NCI-H1436 treated with DMSO at 0.1 percent for 48 hours (cell line): ENCODE measurements at regions not wholly inside any gene's neighbourhood (a gene's known extent, or its start where the extent isn't known, plus 50 kb on each side); places are given as distances from the start of the nearest gene placed in this dataset.
"Not testable (repeated sequence)": the region's sequence is repeated elsewhere in the genome, so short reads cannot be mapped to it uniquely, and the experiment has no call there.

ENCODE experiments used
- DNase-seq: peaks from one replicate; lab custom pipeline; 2025; lab: John Stamatoyannopoulos, UW

GRCh38 chr3:157920822-157921700 is 185.2 kb downstream of the SHOX2 start:
- DNase-seq: peak; percentile 93

GRCh38 chr3:157919319-157919887 is 186.8 kb downstream of the SHOX2 start:
- DNase-seq: no peak

- DNase-seq: no peak
Observed at GRCh38 chr3:157918402-157918801, 187.8 kb downstream of the SHOX2 start.

- no peak for DNase-seq
Observed at GRCh38 chr3:157916672-157917071, 189.5 kb downstream of the SHOX2 start.

- no peak for DNase-seq
Observed at GRCh38 chr3:157914882-157915281, 191.3 kb downstream of the SHOX2 start.

- no peak for DNase-seq
Observed at GRCh38 chr3:157913741-157914150, 192.5 kb downstream of the SHOX2 start.

- no peak for DNase-seq
Observed at GRCh38 chr3:157912514-157913451, 193.4 kb downstream of the SHOX2 start.

GRCh38 chr3:157906627-157907026 is 199.6 kb downstream of the SHOX2 start:
- no peak for DNase-seq

- no peak for DNase-seq
Observed at GRCh38 chr3:157905885-157906284, 200.3 kb downstream of the SHOX2 start.

- not testable (repeated sequence) for DNase-seq
Observed at GRCh38 chr3:157902680-157903079, 203.5 kb downstream of the SHOX2 start.

GRCh38 chr3:157888040-157888439 is 218.2 kb downstream of the SHOX2 start:
- no peak for DNase-seq

- DNase-seq: no peak
Observed at GRCh38 chr3:157876556-157876955, 229.7 kb downstream of the SHOX2 start.

GRCh38 chr3:157872902-157873301 is 233.3 kb downstream of the SHOX2 start:
- no peak for DNase-seq

GRCh38 chr3:157871838-157872460 is 234.3 kb downstream of the SHOX2 start:
- DNase-seq: no peak

GRCh38 chr3:157871248-157871647 is 235.0 kb downstream of the SHOX2 start:
- no peak for DNase-seq

- DNase-seq: no peak
Observed at GRCh38 chr3:157868946-157869345, 237.3 kb downstream of the SHOX2 start.

- no peak for DNase-seq
Observed at GRCh38 chr3:157868196-157868595, 238.0 kb downstream of the SHOX2 start.

- DNase-seq: no peak
Observed at GRCh38 chr3:157865352-157866000, 240.7 kb downstream of the SHOX2 start.

- no peak for DNase-seq
Observed at GRCh38 chr3:157861076-157861765, 245.0 kb downstream of the SHOX2 start.

- DNase-seq: no peak
Observed at GRCh38 chr3:157859541-157859940, 246.7 kb downstream of the SHOX2 start.

- DNase-seq: no peak
Observed at GRCh38 chr3:157858821-157859220, 247.4 kb downstream of the SHOX2 start.
